C4-2B (cell line): ENCODE measurements at regions not wholly inside any gene's neighbourhood (a gene's known extent, or its start where the extent isn't known, plus 50 kb on each side); places are given as distances from the start of the nearest gene placed in this dataset.

Experiments
- CTCF ChIP-seq: fragments of 450-650 bp; conservative IDR thresholded peaks from 2 replicates; pipeline ENCODE4 v1.5.1; 2017; ENCODE audit warnings: mild to moderate bottlenecking
- ZFX ChIP-seq: fragments of 450-650 bp; IDR thresholded peaks from 2 replicates; pipeline ENCODE4 v1.6.1; 2017

- TF ChIP-seq CTCF (no peak), ZFX (no peak)
These were observed 456.1 kb downstream of the LPIN1 start for GRCh38 chr2:12202313-12203075.
